Endothelial cell of umbilical vein (primary cell): ENCODE measurements at regions not wholly inside any gene's neighbourhood (a gene's known extent, or its start where the extent isn't known, plus 50 kb on each side); places are given as distances from the start of the nearest gene placed in this dataset.

ENCODE experiments used
- BruUV-seq: library from RNA; stranded (reverse); fragments of 400-500 nt; replicated peaks from 2 replicates; lab custom pipeline; 2021; lab: Mats Ljungman, UMichigan
- CTCF ChIA-PET: fragments of 300-600, 350-600 bp; sonication (Branson Sonifier 250); formaldehyde crosslinking; loops from one replicate; lab custom pipeline; 2021; ENCODE audit warnings: antibody characterized with exemption, inconsistent platforms; lab: Charles Lee
- POLR2A ChIA-PET: fragments of 300-600, 350-600 bp; sonication (Branson Sonifier 250); formaldehyde crosslinking; loops from one replicate; lab custom pipeline; 2021; ENCODE audit warnings: antibody characterized with exemption, inconsistent platforms; lab: Charles Lee
- DNase-seq: peaks from one replicate; pipeline ENCODE4 v3.0.0-alpha.2; 2011; ENCODE audit warnings: low read depth, low spot score
- FAIRE-seq: peaks from 2 replicates; lab custom pipeline; 2011; peaks lifted over from hg19 to GRCh38; lab: Jason Lieb, UNC
- H2AFZ ChIP-seq: 2 replicates; pipeline ENCODE4 v1.6.0; 2012; ENCODE audit warnings: low read depth, low read length, control low read depth, inconsistent platforms
- H3K27ac ChIP-seq: 2 replicates; pipeline ENCODE4 v1.5.1; 2011; ENCODE audit warnings: low read depth, mild to moderate bottlenecking, control low read depth, low read length, moderate library complexity; ENCODE audit not compliant: insufficient read depth
- H3K27me3 ChIP-seq, 2 experiments: 2 replicates each; pipeline versions ENCODE4 v1.6.0 to v1.6.1; 2011; ENCODE audit warnings: low read length in 2 of 2, mixed read lengths in 1 of 2; ENCODE audit not compliant: control insufficient read depth in 2 of 2, insufficient read depth in 2 of 2
- H3K36me3 ChIP-seq, 2 experiments: 2 replicates in 1 of 2; 3 replicates in 1 of 2; pipeline ENCODE4 v1.5.1; 2011; ENCODE audit warnings: low read length in 2 of 2, mild to moderate bottlenecking in 1 of 2, moderate library complexity in 1 of 2; ENCODE audit not compliant: control insufficient read depth in 2 of 2, insufficient read depth in 2 of 2; ENCODE audit errors: extremely low read depth in 1 of 2
- H3K4me1 ChIP-seq: 3 replicates; pipeline ENCODE4 v1.5.1; 2011; ENCODE audit warnings: mild to moderate bottlenecking, low read length; ENCODE audit not compliant: control insufficient read depth, insufficient read depth; ENCODE audit errors: extremely low read depth
- H3K4me2 ChIP-seq: 2 replicates; pipeline ENCODE4 v1.6.1; 2011; ENCODE audit warnings: low read length, control low read depth, mixed read lengths; ENCODE audit not compliant: insufficient read depth
- H3K4me3 ChIP-seq, 3 experiments: fragments of 200-600 bp in 1 of 3; sonication (generic), shearing (Covaris generic) in 1 of 3; replicated peaks in 1 of 3; 2 replicates each; pipeline ENCODE4 v1.5.1; 2011 to 2016; ENCODE audit warnings: control low read depth in 3 of 3, low read length in 3 of 3, mild to moderate bottlenecking in 2 of 3, inconsistent platforms in 1 of 3, low read depth in 1 of 3, moderate library complexity in 1 of 3; ENCODE audit not compliant: insufficient read depth in 1 of 3
- H3K79me2 ChIP-seq: 2 replicates; pipeline ENCODE4 v1.6.0; 2012; ENCODE audit warnings: low read length, inconsistent platforms; ENCODE audit not compliant: control insufficient read depth, insufficient read depth
- H3K9ac ChIP-seq: replicated peaks from 2 replicates; pipeline ENCODE3; 2011; ENCODE audit warnings: low read length, control low read depth; ENCODE audit not compliant: insufficient read depth; ENCODE audit errors: extremely low read depth
- H3K9me1 ChIP-seq: replicated peaks from 3 replicates; pipeline ENCODE4 v1.6.0; 2011; ENCODE audit warnings: mild to moderate bottlenecking, low read length; ENCODE audit not compliant: control insufficient read depth, insufficient read depth; ENCODE audit errors: extremely low read depth
- H3K9me3 ChIP-seq: replicated peaks from 2 replicates; pipeline ENCODE4 v1.5.1; 2012; ENCODE audit warnings: low read length, inconsistent platforms; ENCODE audit not compliant: control insufficient read depth, insufficient read depth
- H4K20me1 ChIP-seq: replicated peaks from 2 replicates; pipeline ENCODE3; 2011; ENCODE audit warnings: mild to moderate bottlenecking, low read length; ENCODE audit not compliant: control insufficient read depth, insufficient read depth; ENCODE audit errors: extremely low read depth
- CTCF ChIP-seq, 2 donors: IDR thresholded peaks; 1 replicate in 1 of 2; 2 replicates in 1 of 2; pipeline ENCODE4 v1.5.1; 2011; ENCODE audit warnings: low read length in 2 of 2, mild to moderate bottlenecking in 2 of 2, moderate library complexity in 2 of 2, control low read depth in 1 of 2, inconsistent platforms in 1 of 2, low read depth in 1 of 2; ENCODE audit not compliant: insufficient read depth in 1 of 2; ENCODE audit errors: extremely low read depth in 1 of 2
- EZH2 ChIP-seq: IDR thresholded peaks from 2 replicates; pipeline ENCODE4 v1.6.1; 2012; ENCODE audit warnings: borderline replicate concordance, low read depth, mild to moderate bottlenecking, moderate library complexity, low read length, inconsistent platforms; ENCODE audit not compliant: severe bottlenecking
- FOS ChIP-seq: IDR thresholded peaks from 2 replicates; pipeline ENCODE4 v1.6.1; 2011; ENCODE audit warnings: mild to moderate bottlenecking, low read length, moderate library complexity, borderline replicate concordance; ENCODE audit not compliant: insufficient read depth
- GATA2 ChIP-seq: IDR thresholded peaks from 2 replicates; pipeline ENCODE4 v1.7.0; 2011; ENCODE audit warnings: low read depth, mild to moderate bottlenecking, moderate library complexity, mixed read lengths, low read length; ENCODE audit not compliant: insufficient read length, insufficient read depth
- JUN ChIP-seq: IDR thresholded peaks from 2 replicates; pipeline ENCODE4 v1.6.1; 2011; ENCODE audit warnings: borderline replicate concordance, low read depth; ENCODE audit not compliant: insufficient read length, insufficient read depth
- MYC ChIP-seq: IDR thresholded peaks from one replicate; pipeline ENCODE4 v1.6.1; 2011; ENCODE audit warnings: mild to moderate bottlenecking, low read depth, low read length
- POLR2A ChIP-seq: IDR thresholded peaks from 2 replicates; pipeline ENCODE4 v1.6.1; 2012; ENCODE audit warnings: low read depth, mild to moderate bottlenecking, control low read depth, low read length
- POLR2AphosphoS5 ChIP-seq: IDR thresholded peaks from 2 replicates; pipeline ENCODE4 v1.6.1; 2012; ENCODE audit warnings: low read depth, mild to moderate bottlenecking, control low read depth, low read length, moderate library complexity; ENCODE audit not compliant: insufficient read depth
- dilution Hi-C: fragments of 300-500 bp; cut with MboI; formaldehyde crosslinking; loops from one replicate; pipeline ENCODE4 v1.15.0; 2019; ENCODE audit warnings: low sequenced_read_pairs; ENCODE audit not compliant: extremely low pct_ligation_motif_present
- intact Hi-C: fragments of 100-400 bp; cut with micrococcal nuclease; formaldehyde crosslinking; loops from one replicate; pipeline ENCODE4 v1.10.0; 2022
- TF ChIP-seq, protein P1 (sequence below): IDR thresholded peaks from 2 replicates; pipeline ENCODE4 v1.6.1; 2011; ENCODE audit not compliant: insufficient read depth, insufficient read length

GRCh38 chr22:48805516-48805915, 1022.2 kb downstream of the BRD1 start:
- H3K36me3 ChIP-seq, result no peaks in the 10 kb centered on the region
- H2AFZ ChIP-seq, result no peak overlapping the region
- H3K4me3 ChIP-seq, result no peak overlapping the region
- dilution Hi-C loops, result no loop called here
- no peaks in the 10 kb centered on the region for H3K27me3 ChIP-seq
- POLR2A ChIA-PET, result no interaction called here
- no peak overlapping the region for H3K9ac ChIP-seq
- CTCF ChIA-PET, result no interaction called here
- peaks cover 9% of the 10 kb centered on the region for H3K9me3 ChIP-seq
- H3K27ac ChIP-seq, result no peak overlapping the region
- H3K4me1 ChIP-seq, result no peaks in the 10 kb centered on the region
- intact Hi-C loops, result no loop called here
- H3K4me2 ChIP-seq, result no peak overlapping the region
- no TSS peak for BruUV-seq
- TF ChIP-seq POLR2AphosphoS5, result no peak
- no peak for TF ChIP-seq MYC
- TF ChIP-seq EZH2, result no peak
- TF ChIP-seq POLR2A, result no peak
- TF ChIP-seq JUN, result no peak
- TF ChIP-seq, protein P1, sequence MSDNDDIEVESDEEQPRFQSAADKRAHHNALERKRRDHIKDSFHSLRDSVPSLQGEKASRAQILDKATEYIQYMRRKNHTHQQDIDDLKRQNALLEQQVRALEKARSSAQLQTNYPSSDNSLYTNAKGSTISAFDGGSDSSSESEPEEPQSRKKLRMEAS, result no peak
- TF ChIP-seq FOS, result no peak
- no peak for TF ChIP-seq GATA2
- no peak for TF ChIP-seq CTCF (IDR thresholded peaks at IDR 0.05; ENCODE audit: extremely low read depth in 1 of 2, insufficient read depth in 1 of 2, low read depth in 1 of 2, low read length in 2 of 2)
- H3K79me2 ChIP-seq, result no peaks in the 10 kb centered on the region
- no peaks in the 10 kb centered on the region for H3K9me1 ChIP-seq
- FAIRE-seq (no peak), DNase-seq (no peak)
- no peaks in the 10 kb centered on the region for H4K20me1 ChIP-seq
